ENCODE measurements at regions not wholly inside any gene's neighbourhood (a gene's known extent, or its start where the extent isn't known, plus 50 kb on each side); places are given as distances from the start of the nearest gene placed in this dataset.

DNA sequence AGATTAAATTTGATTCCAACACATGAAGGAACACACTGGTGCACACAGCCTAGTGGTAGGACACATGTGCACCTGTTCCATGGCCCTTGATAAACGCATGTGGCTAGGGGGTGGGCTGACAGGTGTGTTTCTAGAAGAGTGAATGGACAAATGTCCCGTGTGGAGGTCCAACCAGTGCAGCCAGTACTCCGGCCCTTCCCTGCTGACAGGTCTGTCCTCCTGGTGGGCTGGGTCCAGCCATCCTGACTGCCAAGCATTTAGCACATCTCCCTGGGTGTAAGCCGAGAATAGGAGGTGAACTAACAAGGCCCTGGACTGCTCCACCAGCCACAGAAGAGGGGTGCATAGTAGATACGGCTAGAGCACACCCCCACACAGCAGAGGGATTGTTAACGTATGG lies 258.7 kb upstream of the RAB6C start:
- DNase-seq, result no peak
- ATAC-seq, result no peak
- Histone ChIP-seq H3K36me3 (no peaks in the 10 kb centered on the region), H3K4me1 (no peaks in the 10 kb centered on the region), H3K4me3 (no peak overlapping the region), H3K9me3 (no peaks in the 10 kb centered on the region), H3K27me3 (no peaks in the 10 kb centered on the region), H3K27ac (no peak overlapping the region)
- TF ChIP-seq CTCF (IDR thresholded peaks at IDR 0.05 in 4 of 5, conservative IDR thresholded peaks at IDR 0.05 in 1 of 5) (no peak), POLR2A (IDR thresholded peaks at IDR 0.05) (no peak)
- intact Hi-C loops (cut with DNase I; ENCODE audit: low total_unique reads), result no loop called here
- in situ Hi-C loops (cut with MboI; ENCODE audit: low sequenced_read_pairs in 4 of 4), result no loop called here

DNA sequence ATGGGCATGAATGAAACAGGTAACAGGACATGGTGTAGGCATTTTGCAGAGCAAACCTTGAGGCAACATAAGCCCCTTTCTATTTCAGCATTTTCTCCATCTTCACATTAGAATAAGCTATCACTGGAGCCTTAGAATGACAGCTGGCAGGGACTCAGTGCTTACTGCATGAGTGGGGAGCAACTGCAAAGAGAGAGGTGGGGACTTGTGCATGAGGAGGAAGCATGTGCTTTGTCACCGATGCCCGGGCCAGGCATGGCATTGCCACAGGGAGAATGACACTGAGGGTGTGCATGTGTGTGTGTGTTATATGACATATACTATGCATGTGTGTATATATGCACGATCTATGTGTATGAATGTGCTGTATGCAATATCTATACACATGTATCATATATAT lies 258.2 kb upstream of the RAB6C start:
- TF ChIP-seq CTCF (IDR thresholded peaks at IDR 0.05 in 4 of 5, conservative IDR thresholded peaks at IDR 0.05 in 1 of 5) (no peak), POLR2A (IDR thresholded peaks at IDR 0.05) (no peak)
- H3K27me3 ChIP-seq, result no peaks in the 10 kb centered on the region
- no peaks in the 10 kb centered on the region for H3K36me3 ChIP-seq
- no peak overlapping the region for H3K4me3 ChIP-seq
- ATAC-seq, result no peak
- no peaks in the 10 kb centered on the region for H3K9me3 ChIP-seq
- no peak for DNase-seq
- intact Hi-C loops (cut with DNase I; ENCODE audit: low total_unique reads) (no loop called here), in situ Hi-C loops (cut with MboI; ENCODE audit: low sequenced_read_pairs in 4 of 4) (no loop called here)
- no peak overlapping the region for H3K27ac ChIP-seq
- no peaks in the 10 kb centered on the region for H3K4me1 ChIP-seq

- no peak for TF ChIP-seq POLR2A (IDR thresholded peaks at IDR 0.05)
- TF ChIP-seq CTCF (IDR thresholded peaks at IDR 0.05 in 4 of 5, conservative IDR thresholded peaks at IDR 0.05 in 1 of 5), result no peak
- ATAC-seq, result no peak
- no peak overlapping the region for H3K27ac ChIP-seq
- H3K9me3 ChIP-seq, result no peaks in the 10 kb centered on the region
- H3K36me3 ChIP-seq, result no peaks in the 10 kb centered on the region
- DNase-seq, result no peak
- in situ Hi-C loops (cut with MboI; ENCODE audit: low sequenced_read_pairs in 4 of 4), result no loop called here
- H3K27me3 ChIP-seq, result no peaks in the 10 kb centered on the region
- no peak overlapping the region for H3K4me3 ChIP-seq
- no peaks in the 10 kb centered on the region for H3K4me1 ChIP-seq
- intact Hi-C loops (cut with DNase I; ENCODE audit: low total_unique reads), result no loop called here
Observed at GRCh38 chr2:129721846-129722245, 257.6 kb upstream of the RAB6C start.

GRCh38 chr2:129722306-129723019 lies 257.0 kb upstream of the RAB6C start:
- Histone ChIP-seq H3K27me3 (no peaks in the 10 kb centered on the region), H3K4me1 (no peaks in the 10 kb centered on the region)
- no peak for DNase-seq

More at GRCh38 chr2:129722306-129723019, 257.0 kb upstream of the RAB6C start:
- no peak for ATAC-seq
- TF ChIP-seq CTCF (IDR thresholded peaks at IDR 0.05 in 4 of 5, conservative IDR thresholded peaks at IDR 0.05 in 1 of 5) (no peak), POLR2A (IDR thresholded peaks at IDR 0.05) (no peak)
- no peaks in the 10 kb centered on the region for H3K9me3 ChIP-seq
- no peaks in the 10 kb centered on the region for H3K36me3 ChIP-seq
- no peak overlapping the region for H3K4me3 ChIP-seq
- in situ Hi-C loops (cut with MboI; ENCODE audit: low sequenced_read_pairs in 4 of 4) (no loop called here), intact Hi-C loops (cut with DNase I; ENCODE audit: low total_unique reads) (no loop called here)
- no peak overlapping the region for H3K27ac ChIP-seq
